OCI-LY1 (cell line): ENCODE measurements at regions not wholly inside any gene's neighbourhood (a gene's known extent, or its start where the extent isn't known, plus 50 kb on each side); places are given as distances from the start of the nearest gene placed in this dataset.

ENCODE experiments used
- CTCF ChIP-seq: fragments of 200-600 bp; sonication (generic), shearing (Covaris generic); IDR thresholded peaks from 2 replicates; pipeline ENCODE4 v1.5.1; 2017; ENCODE audit warnings: mild to moderate bottlenecking, antibody characterized with exemption, low read length, moderate library complexity, mixed read lengths
- EZH2 ChIP-seq: fragments of 200-600 bp; sonication (generic), shearing (Covaris generic); IDR thresholded peaks from 2 replicates; pipeline ENCODE4 v1.8.0; 2017; ENCODE audit warnings: borderline replicate concordance, mixed run types, mild to moderate bottlenecking, antibody characterized with exemption, low read length, moderate library complexity, mixed read lengths

GRCh38 chr4:79074040-79074439 is 134.8 kb upstream of the PAQR3 start:
- TF ChIP-seq CTCF (no peak), EZH2 (no peak)
